AG04450 (cell line): ENCODE measurements at regions not wholly inside any gene's neighbourhood (a gene's known extent, or its start where the extent isn't known, plus 50 kb on each side); places are given as distances from the start of the nearest gene placed in this dataset.

Experiments
- CTCF ChIA-PET: fragments of 300-600, 350-600 bp; formaldehyde crosslinking; extraction: SDS; loops from one replicate; lab custom pipeline; 2022; ENCODE audit warnings: antibody characterized with exemption, inconsistent platforms; lab: Charles Lee
- POLR2A ChIA-PET: fragments of 350-600 bp; formaldehyde crosslinking; extraction: SDS; loops from one replicate; lab custom pipeline; 2021; ENCODE audit warnings: antibody characterized with exemption, inconsistent platforms; lab: Yijun Ruan, JAX
- DNase-seq: peaks from one replicate; pipeline ENCODE4 v3.0.0-alpha.2; 2011; ENCODE audit warnings: low read depth, low spot score
- H3K27ac ChIP-seq: one replicate; pipeline ENCODE4 v1.5.1; 2012; ENCODE audit warnings: low read depth, low read length, control low read depth
- H3K27me3 ChIP-seq: one replicate; pipeline ENCODE4 v1.6.0; 2012; ENCODE audit warnings: low read length; ENCODE audit not compliant: control insufficient read depth, insufficient read depth
- H3K4me3 ChIP-seq: 2 replicates; pipeline ENCODE4 v1.5.1; 2011; ENCODE audit warnings: mild to moderate bottlenecking, low read depth, low read length, control low read depth
- H3K9me3 ChIP-seq: 2 replicates; pipeline ENCODE4 v1.5.1; 2012; ENCODE audit warnings: low read length; ENCODE audit not compliant: control insufficient read depth, insufficient read depth
- TF ChIP-seq, protein P1 (sequence below): IDR thresholded peaks from 2 replicates; pipeline ENCODE4 v1.5.1; 2011; ENCODE audit warnings: low read depth, low read length, control low read depth, inconsistent platforms

DNA sequence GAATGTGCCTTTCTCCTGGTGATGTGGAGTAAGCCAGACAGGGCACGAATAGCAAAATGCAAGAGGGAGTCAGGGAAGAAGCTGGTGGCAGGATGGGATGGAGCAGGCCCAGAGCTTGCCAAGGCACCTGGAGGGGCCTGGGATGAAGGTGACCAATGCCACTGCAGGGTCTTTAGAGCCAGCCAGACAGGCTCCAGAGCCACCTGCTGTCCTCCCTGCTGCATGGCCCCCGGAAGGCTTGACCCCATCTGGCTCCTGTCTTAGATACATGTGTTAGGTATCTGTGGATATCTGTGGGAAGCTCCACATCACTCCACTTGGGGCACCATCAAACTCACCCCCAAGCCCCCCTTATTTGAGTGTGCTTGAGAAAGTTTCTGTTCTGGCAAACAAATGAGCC, 99.9 kb upstream of the ATL2 start:
- peaks cover 8% of the 10 kb centered on the region for H3K27me3 ChIP-seq
- peaks cover 13% of the 10 kb centered on the region for H3K9me3 ChIP-seq
- CTCF ChIA-PET = interaction anchor here (0.6 kb wide), 1 partner anchor 17 kb away, joined by 3 read pairs; no protein-coding TSS in a partner anchor
- H3K27ac ChIP-seq = no peak overlapping the region
- TF ChIP-seq, protein P1, sequence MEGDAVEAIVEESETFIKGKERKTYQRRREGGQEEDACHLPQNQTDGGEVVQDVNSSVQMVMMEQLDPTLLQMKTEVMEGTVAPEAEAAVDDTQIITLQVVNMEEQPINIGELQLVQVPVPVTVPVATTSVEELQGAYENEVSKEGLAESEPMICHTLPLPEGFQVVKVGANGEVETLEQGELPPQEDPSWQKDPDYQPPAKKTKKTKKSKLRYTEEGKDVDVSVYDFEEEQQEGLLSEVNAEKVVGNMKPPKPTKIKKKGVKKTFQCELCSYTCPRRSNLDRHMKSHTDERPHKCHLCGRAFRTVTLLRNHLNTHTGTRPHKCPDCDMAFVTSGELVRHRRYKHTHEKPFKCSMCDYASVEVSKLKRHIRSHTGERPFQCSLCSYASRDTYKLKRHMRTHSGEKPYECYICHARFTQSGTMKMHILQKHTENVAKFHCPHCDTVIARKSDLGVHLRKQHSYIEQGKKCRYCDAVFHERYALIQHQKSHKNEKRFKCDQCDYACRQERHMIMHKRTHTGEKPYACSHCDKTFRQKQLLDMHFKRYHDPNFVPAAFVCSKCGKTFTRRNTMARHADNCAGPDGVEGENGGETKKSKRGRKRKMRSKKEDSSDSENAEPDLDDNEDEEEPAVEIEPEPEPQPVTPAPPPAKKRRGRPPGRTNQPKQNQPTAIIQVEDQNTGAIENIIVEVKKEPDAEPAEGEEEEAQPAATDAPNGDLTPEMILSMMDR = no peak
- no peak for DNase-seq
- no peak overlapping the region for H3K4me3 ChIP-seq
- POLR2A ChIA-PET = no interaction called here

- peaks cover 6% of the 10 kb centered on the region; the same call in 1 of the 2 replicates for H3K9me3 ChIP-seq
- no peak for DNase-seq
- H3K27ac ChIP-seq = no peak overlapping the region
- no peak overlapping the region for H3K4me3 ChIP-seq
- CTCF ChIA-PET = interaction anchor here (1.1 to 1.5 kb wide), 2 partner anchors 10 to 106 kb away, joined by 3 read pairs; no protein-coding TSS in a partner anchor
- TF ChIP-seq, protein P1 = no peak
- POLR2A ChIA-PET = no interaction called here
- H3K27me3 ChIP-seq = peaks cover 18% of the 10 kb centered on the region
Observed at GRCh38 chr2:38475567-38475881, 98.5 kb upstream of the ATL2 start.

DNA sequence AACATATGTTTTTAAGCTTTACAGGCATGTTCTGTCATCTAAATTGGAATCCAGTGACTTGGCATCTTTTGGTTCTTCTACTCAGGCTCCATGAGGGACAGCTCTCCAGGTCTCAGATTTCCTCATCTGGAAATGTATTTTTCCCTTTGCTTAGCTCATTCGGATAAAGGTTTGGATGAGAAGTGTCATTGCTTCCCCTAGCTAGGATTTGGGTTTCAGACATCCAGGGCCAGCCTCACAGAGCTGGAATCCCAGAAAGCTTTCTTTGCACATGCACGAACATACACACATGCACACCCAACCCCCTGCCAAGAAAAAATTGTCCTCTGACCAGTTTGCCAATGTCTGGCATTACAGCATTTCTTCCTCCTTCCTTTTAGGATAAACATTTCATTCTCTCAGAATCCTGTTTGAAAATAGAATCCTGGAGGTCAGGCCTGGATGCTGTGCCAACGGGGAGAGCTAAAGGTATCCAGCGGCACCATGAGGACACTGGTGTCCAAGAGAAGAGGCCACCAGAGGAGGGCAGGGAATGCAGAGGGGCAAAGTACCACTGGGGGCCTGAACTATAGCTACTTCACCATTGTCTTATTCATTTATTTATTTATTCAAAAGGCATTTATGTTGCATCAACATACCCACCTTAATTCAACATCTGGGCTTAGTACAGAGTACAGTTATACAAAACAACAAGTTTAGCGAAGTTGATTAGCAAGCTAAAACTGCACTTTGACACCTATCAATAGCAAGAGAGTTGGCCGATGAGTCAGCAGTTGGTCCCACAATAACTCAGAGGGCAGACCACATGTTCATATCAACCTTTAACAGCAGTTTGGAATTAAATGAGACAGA, 97.9 kb upstream of the ATL2 start:
- POLR2A ChIA-PET = no interaction called here
- CTCF ChIA-PET = interaction anchor here (1.1 to 1.5 kb wide), 2 partner anchors 10 to 107 kb away, joined by 3 read pairs; no protein-coding TSS in a partner anchor
- TF ChIP-seq, protein P1 = no peak
- Histone ChIP-seq H3K9me3 (peaks cover under 1% of the 10 kb centered on the region; the same call in 1 of the 2 replicates), H3K27me3 (peaks cover 18% of the 10 kb centered on the region), H3K27ac (no peak overlapping the region), H3K4me3 (no peak overlapping the region)
- no peak for DNase-seq

- ChIA-PET POLR2A (no interaction called here), CTCF (no interaction called here)
- DNase-seq = no peak
- H3K4me3 ChIP-seq = no peak overlapping the region
- H3K27me3 ChIP-seq = peaks cover 18% of the 10 kb centered on the region
- H3K27ac ChIP-seq = no peak overlapping the region
- no peaks in the 10 kb centered on the region for H3K9me3 ChIP-seq
- TF ChIP-seq, protein P1 = no peak
Observed at GRCh38 chr2:38474021-38474456, 97.0 kb upstream of the ATL2 start.

- Histone ChIP-seq H3K4me3 (no peak overlapping the region), H3K9me3 (no peaks in the 10 kb centered on the region), H3K27me3 (peaks cover 17% of the 10 kb centered on the region), H3K27ac (no peak overlapping the region)
- ChIA-PET POLR2A (no interaction called here), CTCF (no interaction called here)
- DNase-seq = no peak
- TF ChIP-seq, protein P1 = no peak
Observed at GRCh38 chr2:38473333-38474005, 96.4 kb upstream of the ATL2 start.
